Fibroblast of mammary gland (primary cell): ENCODE measurements at regions not wholly inside any gene's neighbourhood (a gene's known extent, or its start where the extent isn't known, plus 50 kb on each side); places are given as distances from the start of the nearest gene placed in this dataset.

Experiments
- DNase-seq: peaks from one replicate; pipeline ENCODE4 v3.0.0-alpha.2; 2010; ENCODE audit warnings: low read depth
- H3K4me3 ChIP-seq: 2 replicates; pipeline ENCODE4 v1.5.1; 2011; ENCODE audit warnings: low read depth, mild to moderate bottlenecking, low read length, moderate library complexity; ENCODE audit not compliant: control insufficient read depth
- CTCF ChIP-seq: conservative IDR thresholded peaks from 2 replicates; pipeline ENCODE4 v1.5.1; 2011; ENCODE audit warnings: low read depth, low read length, inconsistent platforms; ENCODE audit not compliant: control insufficient read depth, insufficient read depth

GRCh38 chr6:153856929-153857376, 182.1 kb upstream of the OPRM1 start:
- no peak for TF ChIP-seq CTCF

GRCh38 chr6:153852481-153852880, 186.6 kb upstream of the OPRM1 start:
- no peak for DNase-seq

More at GRCh38 chr6:153856929-153857376, 182.1 kb upstream of the OPRM1 start:
- no peak for DNase-seq
- no peak overlapping the region for H3K4me3 ChIP-seq

GRCh38 chr6:153852034-153852433, 187.0 kb upstream of the OPRM1 start:
- no peak for TF ChIP-seq CTCF
- no peak overlapping the region for H3K4me3 ChIP-seq
- DNase-seq: no peak

More at GRCh38 chr6:153852481-153852880, 186.6 kb upstream of the OPRM1 start:
- TF ChIP-seq CTCF: no peak
- H3K4me3 ChIP-seq: no peak overlapping the region

GRCh38 chr6:153849072-153849779, 189.8 kb upstream of the OPRM1 start:
- no peak overlapping the region for H3K4me3 ChIP-seq
- DNase-seq: peak; percentile 2
- no peak for TF ChIP-seq CTCF

- H3K4me3 ChIP-seq: no peak overlapping the region
- DNase-seq: no peak
- TF ChIP-seq CTCF: no peak
These were observed 195.6 kb upstream of the OPRM1 start for GRCh38 chr6:153843420-153843819.

GRCh38 chr6:153842491-153842890, 196.5 kb upstream of the OPRM1 start:
- no peak overlapping the region for H3K4me3 ChIP-seq
- no peak for TF ChIP-seq CTCF
- no peak for DNase-seq
